ENCODE measurements at regions not wholly inside any gene's neighbourhood (a gene's known extent, or its start where the extent isn't known, plus 50 kb on each side); places are given as distances from the start of the nearest gene placed in this dataset.

DNA sequence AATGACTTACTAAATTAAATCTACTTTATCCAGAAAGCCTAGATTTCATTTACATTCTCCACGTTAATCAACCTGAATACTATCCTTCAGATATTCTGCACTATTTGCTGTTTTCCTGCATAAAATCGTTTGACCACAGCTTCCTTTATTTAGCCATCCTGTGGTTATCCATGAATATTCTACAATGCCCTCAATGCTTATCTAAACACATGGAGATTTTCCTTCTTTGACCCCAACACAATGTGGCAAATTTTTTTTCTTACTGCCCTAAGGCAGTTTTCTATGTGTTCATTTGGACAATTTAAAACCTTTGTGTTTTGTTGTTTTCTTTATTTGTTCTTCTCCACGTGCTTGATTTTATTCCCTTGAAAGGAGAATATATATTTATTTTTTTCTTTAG, 495.5 kb upstream of the ROBO1 start:
- DNase-seq: no peak

DNA sequence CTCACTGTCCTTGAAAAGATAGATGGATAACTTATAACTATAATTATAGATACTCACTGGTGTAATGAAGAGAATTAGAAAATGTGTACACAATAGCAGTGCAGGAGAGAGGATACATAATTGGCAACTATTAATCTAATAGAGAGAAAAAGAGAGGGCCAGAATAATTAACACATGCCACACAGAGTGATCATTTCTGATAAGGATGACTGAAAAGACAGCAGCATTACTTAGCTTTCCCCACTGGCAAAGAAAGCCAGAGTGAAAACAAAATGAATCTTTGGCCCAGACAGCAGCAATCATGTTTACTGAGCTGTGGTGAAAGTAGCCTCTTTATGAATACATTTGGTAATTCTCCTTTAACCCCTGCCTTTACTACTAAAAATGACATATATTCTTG, 493.3 kb upstream of the ROBO1 start:
- no peak for DNase-seq

DNA sequence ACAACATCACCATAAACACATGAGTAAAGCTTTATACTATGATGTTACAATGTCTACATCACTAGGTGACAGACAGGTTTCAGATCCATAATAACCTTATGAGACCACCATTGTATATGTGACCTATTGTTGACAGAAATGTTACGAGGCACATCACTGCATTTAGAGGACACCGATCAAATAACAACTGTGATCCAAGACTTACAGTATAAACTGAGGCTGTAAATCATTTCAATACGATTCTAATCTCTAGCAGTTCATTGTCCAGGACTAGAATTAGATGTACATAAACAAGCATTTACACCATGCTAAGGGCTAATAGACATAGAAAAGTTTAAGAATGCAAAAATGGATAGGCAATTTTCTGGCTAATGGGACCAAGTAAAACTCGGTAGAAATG, 491.9 kb upstream of the ROBO1 start:
- no peak for DNase-seq

- no peak for DNase-seq
These were observed 484.3 kb upstream of the ROBO1 start for GRCh38 chr3:80252113-80252512.

GRCh38 chr3:80247766-80248165, 480.0 kb upstream of the ROBO1 start:
- no peak for DNase-seq

- no peak for DNase-seq
These were observed 476.6 kb upstream of the ROBO1 start for GRCh38 chr3:80244390-80244789.

- no peak for DNase-seq
These were observed 474.0 kb upstream of the ROBO1 start for GRCh38 chr3:80241791-80242190.

DNA sequence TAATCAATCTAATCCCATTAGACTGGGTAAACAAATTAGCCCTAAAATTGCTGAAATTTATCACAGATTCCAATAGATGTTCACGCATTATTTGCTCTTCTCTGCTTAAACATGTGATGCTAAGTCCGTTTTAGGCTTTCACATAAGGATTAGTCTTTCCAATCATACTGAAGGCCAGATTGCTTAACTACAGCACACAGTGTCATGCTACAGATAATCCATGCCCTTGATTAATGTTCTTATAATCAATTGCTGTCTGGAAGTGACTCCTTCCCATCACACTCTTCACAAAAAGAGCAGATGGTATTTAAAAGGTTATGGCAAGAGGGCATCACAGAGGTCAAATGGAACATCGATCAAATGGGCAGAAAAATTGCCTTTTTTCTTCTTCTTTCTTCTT, 471.5 kb upstream of the ROBO1 start:
- DNase-seq: no peak

GRCh38 chr3:80238606-80239005, 470.8 kb upstream of the ROBO1 start:
- DNase-seq: no peak

GRCh38 chr3:80238152-80238551, 470.4 kb upstream of the ROBO1 start:
- DNase-seq: no peak

GRCh38 chr3:80234706-80235105, 466.9 kb upstream of the ROBO1 start:
- DNase-seq: no peak

GRCh38 chr3:80233576-80233975, 465.8 kb upstream of the ROBO1 start:
- no peak for DNase-seq

DNA sequence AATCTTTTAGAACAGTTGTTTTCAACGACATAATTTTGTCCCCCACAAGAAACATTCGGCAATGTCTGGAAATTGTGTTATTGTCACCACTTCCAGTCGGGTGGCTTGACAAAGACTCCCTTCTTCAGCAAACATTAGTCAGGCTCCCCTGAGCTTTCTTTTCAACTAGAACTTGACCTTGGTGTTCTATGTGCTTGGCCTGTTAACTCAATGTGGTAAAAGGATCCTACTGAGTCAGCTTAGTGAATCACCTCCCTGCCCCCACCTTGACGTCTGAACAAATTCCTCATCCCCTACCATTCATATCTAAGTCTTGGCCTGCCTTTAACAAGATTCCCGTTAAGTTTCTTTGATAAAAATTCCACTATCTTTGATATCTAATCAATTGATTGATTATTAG, 465.0 kb upstream of the ROBO1 start:
- no peak for DNase-seq

DNA sequence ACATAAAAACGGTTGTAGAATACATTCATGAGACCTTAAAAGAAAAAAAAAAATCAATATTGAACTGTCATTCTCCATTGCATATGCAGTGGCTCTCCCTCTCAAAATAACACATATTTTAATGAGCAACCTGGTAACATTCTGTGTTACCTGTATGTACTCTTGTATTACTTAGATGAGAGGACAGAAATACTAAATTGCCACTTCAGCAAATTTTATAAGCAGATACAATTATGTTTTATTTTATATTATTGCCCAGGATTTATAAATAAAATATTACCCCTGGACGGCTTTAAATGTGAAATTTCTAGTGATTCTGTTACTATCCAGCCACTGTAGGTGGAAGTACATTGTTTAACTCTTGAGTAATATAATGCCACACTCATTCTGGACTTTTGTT, 463.2 kb upstream of the ROBO1 start:
- no peak for DNase-seq

- DNase-seq: no peak
These were observed 459.4 kb upstream of the ROBO1 start for GRCh38 chr3:80227216-80227615.

GRCh38 chr3:80215191-80215590, 447.4 kb upstream of the ROBO1 start:
- DNase-seq: no peak

- DNase-seq: peak; percentile 0
These were observed 445.3 kb upstream of the ROBO1 start for GRCh38 chr3:80213086-80213485.

DNA sequence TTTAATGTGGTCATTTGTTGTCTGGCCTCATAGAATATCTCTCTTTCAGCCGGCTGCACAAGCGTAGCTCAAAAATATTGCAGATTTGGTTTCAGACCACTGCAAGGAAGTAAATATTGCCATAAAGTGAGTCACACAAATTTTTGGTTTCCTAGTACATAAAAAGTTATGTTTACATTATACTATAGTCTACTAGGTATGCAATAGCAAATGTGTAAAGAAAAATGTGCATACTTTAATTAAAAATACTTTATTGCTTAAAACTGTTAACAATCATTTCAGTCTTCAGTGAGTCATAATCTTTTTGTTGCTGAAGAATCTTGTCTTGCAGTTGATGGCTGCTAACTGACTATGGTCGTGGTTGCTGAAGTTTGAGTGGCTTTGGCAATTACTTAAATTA, 425.1 kb upstream of the ROBO1 start:
- DNase-seq: no peak

GRCh38 chr3:80190051-80190450, 422.3 kb upstream of the ROBO1 start:
- DNase-seq: no peak

DNA sequence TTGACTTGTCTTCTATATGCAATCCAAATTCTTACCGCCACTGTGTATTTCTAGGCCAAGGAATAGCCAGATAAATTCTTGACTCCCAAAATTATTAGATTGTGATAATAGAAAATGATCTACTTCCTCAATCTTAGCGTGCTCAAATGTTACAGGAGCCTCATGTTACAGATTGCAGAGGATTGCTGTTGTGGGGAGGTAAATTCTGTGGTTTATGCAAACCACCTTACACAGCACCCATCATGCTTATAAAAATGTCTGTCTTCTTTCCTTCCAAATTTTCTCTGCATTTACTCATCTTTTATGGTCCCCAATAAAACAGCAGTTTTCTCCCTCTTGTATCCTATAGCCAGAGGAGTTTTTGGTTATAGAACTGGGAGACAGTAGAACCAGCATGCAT, 420.2 kb upstream of the ROBO1 start:
- DNase-seq: no peak

DNA sequence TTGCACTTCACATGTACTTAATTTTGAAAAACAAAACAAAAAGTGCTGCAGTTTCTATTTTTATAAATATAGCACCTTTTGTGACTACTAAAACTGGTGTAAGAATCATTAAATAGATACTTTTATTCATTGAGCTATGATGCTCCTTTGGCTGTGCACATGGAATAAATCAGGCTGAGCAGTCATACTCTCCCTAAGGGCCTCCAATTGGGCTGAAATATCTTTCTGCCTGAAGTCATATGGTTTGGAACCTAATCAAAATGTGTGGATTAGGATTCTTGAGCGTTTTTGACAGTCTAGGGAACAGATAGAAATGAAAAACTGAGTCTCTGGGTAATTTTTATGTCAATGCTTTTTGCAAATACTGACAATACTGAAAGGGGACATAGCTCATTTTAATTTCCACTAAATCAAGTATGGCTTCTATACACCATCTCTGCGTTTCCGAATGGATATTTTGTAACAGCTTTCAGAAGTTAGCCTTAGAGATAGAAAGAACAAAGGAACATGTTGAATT, 392.2 kb upstream of the ROBO1 start:
- no peak for DNase-seq

GRCh38 chr3:80158332-80158731, 390.5 kb upstream of the ROBO1 start:
- no peak for DNase-seq

DNA sequence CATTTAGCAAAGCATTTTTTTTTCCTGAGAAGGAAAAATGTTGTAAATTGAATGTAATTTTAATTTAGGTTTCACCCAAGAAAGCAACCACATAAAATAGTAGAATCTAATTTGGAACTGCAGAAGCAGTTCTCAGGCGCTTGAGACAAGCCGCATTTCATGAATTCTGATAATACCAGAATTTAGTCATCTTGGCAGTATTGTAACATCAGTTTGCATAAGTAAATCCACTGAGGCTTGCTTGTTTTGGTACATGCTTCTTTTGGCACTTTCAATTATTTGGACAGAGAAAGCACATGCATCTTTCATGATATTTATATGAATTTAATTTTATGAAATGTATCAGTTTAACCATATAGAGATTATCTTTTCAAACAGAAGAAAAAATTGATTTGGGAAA, 389.7 kb upstream of the ROBO1 start:
- no peak for DNase-seq

- DNase-seq: no peak
These were observed 384.9 kb upstream of the ROBO1 start for GRCh38 chr3:80152692-80153091.

DNA sequence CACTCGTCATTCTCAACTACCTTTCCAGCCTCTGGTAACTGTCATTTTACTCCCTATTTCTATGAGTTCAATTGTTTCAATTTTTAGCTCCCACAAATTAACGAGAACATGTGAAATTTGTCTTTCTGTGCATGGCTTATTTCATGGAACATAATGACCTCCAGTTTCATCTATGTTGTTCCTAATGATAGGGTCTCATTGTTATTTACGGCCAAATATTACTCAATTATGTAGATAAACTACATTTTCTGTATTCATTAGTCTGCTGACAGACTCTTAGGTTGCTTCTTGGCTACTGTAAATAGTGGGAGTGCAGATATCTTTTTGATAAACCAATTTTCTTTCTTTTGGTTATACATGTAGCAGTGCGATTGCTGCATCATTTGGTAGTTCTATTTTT, 374.9 kb upstream of the ROBO1 start:
- no peak for DNase-seq

DNA sequence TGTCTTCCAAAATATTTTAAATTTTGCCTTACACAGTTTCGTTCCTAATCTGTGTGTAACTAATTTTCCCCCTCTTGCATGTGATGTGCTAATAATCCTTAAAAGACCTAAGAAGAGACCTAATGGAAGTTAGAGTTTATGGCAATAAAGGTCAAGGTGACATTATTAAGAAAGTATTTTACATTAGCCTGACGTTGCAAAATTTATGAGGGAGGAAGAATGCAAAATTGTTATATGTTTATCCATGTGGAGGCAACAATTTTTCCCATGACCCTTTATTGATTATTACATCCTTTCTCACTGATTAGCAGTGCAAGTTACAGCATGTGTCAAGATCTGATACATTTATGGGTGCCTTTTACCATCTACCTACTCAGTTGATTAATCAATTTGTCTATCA, 373.8 kb upstream of the ROBO1 start:
- no peak for DNase-seq
